Skeletal muscle tissue (tissue), 3 donors: ENCODE measurements at regions not wholly inside any gene's neighbourhood (a gene's known extent, or its start where the extent isn't known, plus 50 kb on each side); places are given as distances from the start of the nearest gene placed in this dataset.

Experiments
- H3K27ac ChIP-seq: one replicate; pipeline ENCODE4 v1.7.0; 2013; ENCODE audit warnings: mild to moderate bottlenecking, low read depth, low read length, inconsistent platforms
- H3K27me3 ChIP-seq, 3 donors: one replicate each; pipeline ENCODE4 v1.7.0; 2013; ENCODE audit warnings: low read length in 3 of 3; ENCODE audit not compliant: control insufficient read depth in 3 of 3, insufficient read depth in 3 of 3
- H3K36me3 ChIP-seq, 3 donors: one replicate each; pipeline ENCODE4 v1.7.0; 2013; ENCODE audit warnings: low read length in 3 of 3; ENCODE audit not compliant: control insufficient read depth in 3 of 3, insufficient read depth in 3 of 3
- H3K4me1 ChIP-seq, 3 donors: one replicate each; pipeline ENCODE4 v1.7.0; 2013; ENCODE audit warnings: low read length in 3 of 3, mild to moderate bottlenecking in 3 of 3; ENCODE audit not compliant: control insufficient read depth in 3 of 3, insufficient read depth in 3 of 3
- H3K4me3 ChIP-seq, 3 donors: one replicate each; pipeline ENCODE4 v1.7.0; 2013; ENCODE audit warnings: low read length in 3 of 3
- H3K9ac ChIP-seq, 3 donors: one replicate each; pipeline ENCODE4 v1.7.0; 2013; ENCODE audit warnings: low read length in 3 of 3, mild to moderate bottlenecking in 3 of 3, moderate library complexity in 2 of 3, low read depth in 1 of 3
- H3K9me3 ChIP-seq, 3 donors: one replicate each; pipeline ENCODE4 v1.7.0; 2013; ENCODE audit warnings: low read length in 3 of 3; ENCODE audit not compliant: control insufficient read depth in 3 of 3
- donor health status: Osteomylitis.

DNA sequence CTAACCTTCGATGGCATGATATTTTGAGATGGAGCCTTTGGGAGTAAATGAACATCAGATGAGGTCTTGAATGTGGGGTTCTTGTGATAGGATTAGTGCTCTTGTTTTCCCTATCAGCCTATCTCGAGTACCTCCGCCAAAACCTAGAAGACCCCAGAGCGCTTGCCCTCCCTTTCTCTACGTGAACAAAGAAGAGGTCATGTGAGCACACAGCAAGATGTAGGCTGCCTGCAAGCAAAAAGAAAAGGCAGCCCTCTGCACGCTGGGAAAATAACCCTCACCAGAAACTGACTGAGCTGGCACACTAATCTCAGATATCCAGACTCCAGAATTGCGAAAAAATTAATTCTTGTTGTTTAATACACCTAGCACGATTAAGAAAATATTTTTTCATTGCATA is 799.8 kb upstream of the SLC10A2 start:
- Histone ChIP-seq H3K27me3 (no peaks in the 10 kb centered on the region), H3K9me3 (no peaks in the 10 kb centered on the region), H3K9ac (no peak overlapping the region), H3K4me3 (no peak overlapping the region), H3K36me3 (no peaks in the 10 kb centered on the region), H3K27ac (no peak overlapping the region), H3K4me1 (no peaks in the 10 kb centered on the region)

DNA sequence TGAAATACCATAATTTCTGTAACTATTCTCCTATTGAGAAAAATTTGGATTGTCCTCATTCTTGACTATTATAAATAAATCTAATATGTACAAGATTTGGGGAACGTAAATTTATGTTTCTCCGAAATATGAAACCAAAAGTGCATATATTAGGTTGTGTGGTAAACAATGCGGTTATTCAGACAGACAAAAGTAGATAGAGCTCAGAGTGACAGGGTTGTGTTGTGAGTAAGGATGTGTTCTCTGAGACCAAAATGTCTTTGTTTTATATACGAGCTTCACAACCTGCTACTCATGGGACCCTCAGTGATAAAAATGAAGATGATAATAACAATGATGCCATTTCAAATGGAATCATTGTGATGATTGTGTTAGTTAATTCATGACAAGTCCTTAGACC is 796.3 kb upstream of the SLC10A2 start:
- Histone ChIP-seq H3K27ac (no peak overlapping the region), H3K36me3 (no peaks in the 10 kb centered on the region), H3K9ac (no peak overlapping the region), H3K9me3 (no peaks in the 10 kb centered on the region), H3K4me1 (no peaks in the 10 kb centered on the region), H3K27me3 (no peaks in the 10 kb centered on the region), H3K4me3 (no peak overlapping the region)

GRCh38 chr13:103859952-103860351 is 793.7 kb upstream of the SLC10A2 start:
- Histone ChIP-seq H3K9ac (no peak overlapping the region), H3K27ac (no peak overlapping the region), H3K9me3 (no peaks in the 10 kb centered on the region), H3K27me3 (no peaks in the 10 kb centered on the region), H3K36me3 (no peaks in the 10 kb centered on the region), H3K4me3 (no peak overlapping the region), H3K4me1 (no peaks in the 10 kb centered on the region)

- Histone ChIP-seq H3K4me3 (no peak overlapping the region), H3K27ac (no peak overlapping the region), H3K36me3 (no peaks in the 10 kb centered on the region), H3K27me3 (no peaks in the 10 kb centered on the region), H3K9me3 (no peaks in the 10 kb centered on the region), H3K9ac (no peak overlapping the region), H3K4me1 (no peaks in the 10 kb centered on the region)
These were observed 785.8 kb upstream of the SLC10A2 start for GRCh38 chr13:103852036-103852435.

- no peak overlapping the region for H3K4me3 ChIP-seq
- H3K36me3 ChIP-seq: no peaks in the 10 kb centered on the region
- no peak overlapping the region for H3K27ac ChIP-seq
- no peaks in the 10 kb centered on the region for H3K4me1 ChIP-seq
- no peaks in the 10 kb centered on the region for H3K9me3 ChIP-seq
- no peaks in the 10 kb centered on the region for H3K27me3 ChIP-seq
- no peak overlapping the region for H3K9ac ChIP-seq
These were observed 778.3 kb upstream of the SLC10A2 start for GRCh38 chr13:103844471-103844870.

DNA sequence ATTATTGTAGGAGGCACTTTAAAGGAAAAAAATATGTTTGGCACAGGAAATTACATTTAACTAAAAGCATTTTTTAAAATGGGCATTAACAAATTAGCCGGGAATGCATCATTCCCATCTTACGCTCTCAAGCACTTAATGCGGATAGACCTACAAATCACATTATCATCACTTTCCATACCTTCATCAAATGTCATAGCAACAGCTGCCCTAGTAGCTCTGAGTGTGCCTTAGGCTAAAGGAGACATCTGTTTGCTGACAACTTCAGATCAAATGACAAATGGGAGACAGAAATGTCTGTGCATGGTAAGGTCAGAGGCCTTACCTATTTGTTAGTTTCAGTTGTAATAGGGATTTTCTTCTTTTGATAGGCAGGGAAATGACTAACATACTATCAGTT is 773.2 kb upstream of the SLC10A2 start:
- Histone ChIP-seq H3K36me3 (no peaks in the 10 kb centered on the region), H3K9me3 (no peaks in the 10 kb centered on the region), H3K4me3 (no peak overlapping the region), H3K4me1 (no peaks in the 10 kb centered on the region), H3K27ac (no peak overlapping the region), H3K9ac (no peak overlapping the region), H3K27me3 (no peaks in the 10 kb centered on the region)

- H3K27ac ChIP-seq: no peak overlapping the region
- H3K4me1 ChIP-seq: no peaks in the 10 kb centered on the region
- no peaks in the 10 kb centered on the region for H3K9me3 ChIP-seq
- no peaks in the 10 kb centered on the region for H3K36me3 ChIP-seq
- H3K9ac ChIP-seq: no peak overlapping the region
- no peaks in the 10 kb centered on the region for H3K27me3 ChIP-seq
- no peak overlapping the region for H3K4me3 ChIP-seq
These were observed 768.8 kb upstream of the SLC10A2 start for GRCh38 chr13:103835052-103835451.

DNA sequence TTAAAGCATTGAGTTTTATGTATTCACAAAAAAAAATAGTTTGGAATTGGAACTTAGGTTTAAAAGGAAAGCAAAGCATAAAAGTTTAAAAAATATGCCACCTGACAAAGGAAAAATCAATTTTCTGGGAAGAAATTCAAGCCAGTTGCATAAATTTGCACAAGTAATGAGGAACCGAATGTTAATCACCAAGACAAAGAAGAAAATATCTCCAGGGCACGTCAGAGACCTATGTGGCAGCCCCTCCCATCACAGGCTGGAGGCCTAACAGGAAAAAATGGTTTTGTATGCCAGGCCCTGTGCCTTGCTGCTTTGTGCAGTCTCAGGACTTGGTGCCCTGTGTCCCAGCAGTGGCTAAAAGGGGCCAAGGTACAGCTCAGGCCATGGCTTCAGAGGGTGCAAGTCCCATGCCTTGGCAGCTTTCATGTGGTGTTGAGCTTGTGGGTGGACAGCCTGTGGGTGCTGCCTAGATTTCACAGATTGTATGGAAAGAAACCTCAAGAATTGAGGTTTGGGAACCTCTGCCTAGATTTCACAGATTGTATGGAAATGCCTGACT is 767.2 kb upstream of the SLC10A2 start:
- Histone ChIP-seq H3K9ac (no peak overlapping the region), H3K4me1 (no peaks in the 10 kb centered on the region), H3K27me3 (no peaks in the 10 kb centered on the region), H3K36me3 (no peaks in the 10 kb centered on the region), H3K27ac (no peak overlapping the region), H3K9me3 (no peaks in the 10 kb centered on the region), H3K4me3 (no peak overlapping the region)

- Histone ChIP-seq H3K27me3 (no peaks in the 10 kb centered on the region), H3K9me3 (peaks cover 0 to 3% (median 0%) of the 10 kb centered on the region in 3 donors), H3K36me3 (no peaks in the 10 kb centered on the region), H3K27ac (no peak overlapping the region), H3K9ac (no peak overlapping the region), H3K4me3 (no peak overlapping the region), H3K4me1 (no peaks in the 10 kb centered on the region)
These were observed 749.4 kb upstream of the SLC10A2 start for GRCh38 chr13:103815619-103816018.

DNA sequence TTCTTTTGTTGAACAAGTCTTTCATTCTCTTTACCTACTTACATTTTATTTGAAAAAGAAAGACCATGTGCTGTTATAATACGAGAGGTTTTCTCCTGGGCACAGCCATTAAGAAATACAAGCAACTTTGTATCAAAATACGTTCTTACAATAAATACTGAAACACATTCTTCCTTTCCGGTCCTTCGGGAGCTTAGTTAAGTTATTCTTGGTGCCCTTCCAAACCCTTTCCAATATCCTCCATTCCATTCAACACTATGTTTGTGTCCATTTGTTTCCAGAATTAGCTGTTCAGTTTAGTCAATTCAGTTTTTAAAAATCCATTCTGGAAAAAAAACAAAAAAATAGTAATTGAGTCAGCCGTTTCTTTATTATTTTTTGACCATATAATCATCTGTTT is 746.8 kb upstream of the SLC10A2 start:
- Histone ChIP-seq H3K9me3 (peaks cover 0 to 3% (median 0%) of the 10 kb centered on the region in 3 donors), H3K9ac (no peak overlapping the region), H3K36me3 (no peaks in the 10 kb centered on the region), H3K27me3 (no peaks in the 10 kb centered on the region), H3K4me1 (no peaks in the 10 kb centered on the region), H3K4me3 (no peak overlapping the region), H3K27ac (no peak overlapping the region)

DNA sequence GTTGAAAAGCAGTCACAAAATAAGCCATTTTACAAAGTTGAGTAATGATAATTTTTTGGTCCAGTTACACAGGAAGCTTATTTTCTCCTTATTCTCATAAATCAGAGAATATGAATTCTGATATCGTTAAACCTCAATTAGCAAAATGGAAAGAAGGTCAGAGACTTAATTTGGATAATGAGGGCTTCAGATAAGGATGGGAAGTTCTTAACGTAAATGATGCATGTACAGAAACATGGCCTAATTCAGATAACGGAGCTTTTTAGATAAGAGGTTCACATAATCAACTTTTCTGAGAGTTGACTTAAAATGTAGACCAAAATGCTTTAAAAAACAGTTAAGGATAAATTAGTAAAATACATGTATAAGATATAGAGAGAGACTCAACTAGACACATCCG is 746.3 kb upstream of the SLC10A2 start:
- Histone ChIP-seq H3K36me3 (no peaks in the 10 kb centered on the region), H3K4me1 (no peaks in the 10 kb centered on the region), H3K9ac (no peak overlapping the region), H3K4me3 (no peak overlapping the region), H3K9me3 (peaks cover 0 to 3% (median 0%) of the 10 kb centered on the region in 3 donors), H3K27me3 (no peaks in the 10 kb centered on the region), H3K27ac (no peak overlapping the region)
